Ectodermal cell (in vitro differentiated cells): ENCODE measurements at regions not wholly inside any gene's neighbourhood (a gene's known extent, or its start where the extent isn't known, plus 50 kb on each side); places are given as distances from the start of the nearest gene placed in this dataset.
"Not testable (repeated sequence)": the region's sequence is repeated elsewhere in the genome, so short reads cannot be mapped to it uniquely, and the experiment has no call there.

Source experiments
- H3K27ac ChIP-seq: 2 replicates; pipeline ENCODE4 v1.7.0; 2013; ENCODE audit warnings: mild to moderate bottlenecking, low read depth, low read length; ENCODE audit not compliant: insufficient read depth, poor library complexity, severe bottlenecking
- H3K27me3 ChIP-seq: 2 replicates; pipeline ENCODE4 v1.7.0; 2013; ENCODE audit warnings: mild to moderate bottlenecking, low read length; ENCODE audit not compliant: insufficient read depth, control insufficient read depth, poor library complexity, severe bottlenecking
- H3K36me3 ChIP-seq: one replicate; pipeline ENCODE4 v1.7.0; 2013; ENCODE audit warnings: low read length; ENCODE audit not compliant: control insufficient read depth, insufficient read depth
- H3K4me1 ChIP-seq: one replicate; pipeline ENCODE4 v1.7.0; 2013; ENCODE audit warnings: low read length; ENCODE audit not compliant: control insufficient read depth, insufficient read depth
- H3K4me3 ChIP-seq: 2 replicates; pipeline ENCODE4 v1.7.0; 2013; ENCODE audit warnings: low read depth, low read length, control low read depth; ENCODE audit not compliant: insufficient read depth
- H3K9me3 ChIP-seq: 2 replicates; pipeline ENCODE4 v1.7.0; 2013; ENCODE audit warnings: mild to moderate bottlenecking, low read length, moderate library complexity; ENCODE audit not compliant: control insufficient read depth
- WGBS, 2 experiments: methylation state at CpG; one replicate each; pipeline ENCODE4 v1.1.7; 2013; ENCODE audit warnings: missing lambda C conversion rate in 2 of 2; 5-methylcytosine and 5-hydroxymethylcytosine counted together

- H3K27ac ChIP-seq, result no peak overlapping the region
- no peak overlapping the region for H3K4me3 ChIP-seq
- no peaks in the 10 kb centered on the region for H3K36me3 ChIP-seq
- H3K9me3 ChIP-seq, result no peaks in the 10 kb centered on the region
- no peaks in the 10 kb centered on the region for H3K27me3 ChIP-seq
- WGBS, 2 experiments, result 87 to 88% methylated on average over 12 of the region's 12 CpGs
- H3K4me1 ChIP-seq, result no peaks in the 10 kb centered on the region
Measured at GRCh38 chr7:156347132-156347531, 293.4 kb upstream of the RNF32 start.

- H3K4me1 ChIP-seq, result no peaks in the 10 kb centered on the region
- H3K4me3 ChIP-seq, result no peak overlapping the region
- H3K27ac ChIP-seq, result no peak overlapping the region
- no peaks in the 10 kb centered on the region for H3K27me3 ChIP-seq
- H3K9me3 ChIP-seq, result no peaks in the 10 kb centered on the region
- 91 to 94% methylated on average over 3 of the region's 3 CpGs for WGBS, 2 experiments
- H3K36me3 ChIP-seq, result no peaks in the 10 kb centered on the region
Measured at GRCh38 chr7:156344595-156344994, 296.0 kb upstream of the RNF32 start.

- H3K9me3 ChIP-seq, result no peaks in the 10 kb centered on the region
- no peaks in the 10 kb centered on the region for H3K36me3 ChIP-seq
- H3K4me3 ChIP-seq, result no peak overlapping the region
- H3K4me1 ChIP-seq, result no peaks in the 10 kb centered on the region
- no peaks in the 10 kb centered on the region for H3K27me3 ChIP-seq
- H3K27ac ChIP-seq, result no peak overlapping the region
- WGBS, 2 experiments, result 91 to 93% methylated on average over 5 of the region's 5 CpGs
Measured at GRCh38 chr7:156334636-156335035, 305.9 kb upstream of the RNF32 start.

GRCh38 chr7:156327916-156328315, 312.7 kb upstream of the RNF32 start:
- H3K4me1 ChIP-seq, result peaks cover 6% of the 10 kb centered on the region
- no peaks in the 10 kb centered on the region for H3K9me3 ChIP-seq
- no peak overlapping the region for H3K27ac ChIP-seq
- H3K36me3 ChIP-seq, result no peaks in the 10 kb centered on the region
- 83 to 85% methylated on average over 4 of the region's 4 CpGs for WGBS, 2 experiments
- no peaks in the 10 kb centered on the region for H3K27me3 ChIP-seq
- no peak overlapping the region for H3K4me3 ChIP-seq

- WGBS, 2 experiments, result 56 to 57% methylated on average over 2 of the region's 2 CpGs
- Histone ChIP-seq H3K36me3 (no peaks in the 10 kb centered on the region), H3K4me3 (no peak overlapping the region), H3K27ac (no peak overlapping the region), H3K9me3 (no peaks in the 10 kb centered on the region), H3K27me3 (no peaks in the 10 kb centered on the region), H3K4me1 (peaks cover 6% of the 10 kb centered on the region)
Measured at GRCh38 chr7:156327474-156327873, 313.1 kb upstream of the RNF32 start.

GRCh38 chr7:156324201-156324600, 316.4 kb upstream of the RNF32 start:
- H3K4me1 ChIP-seq, result peaks cover 6% of the 10 kb centered on the region
- H3K9me3 ChIP-seq, result no peaks in the 10 kb centered on the region
- no peak overlapping the region for H3K4me3 ChIP-seq
- 73 to 100% methylated on average over 1 of the region's 1 CpG for WGBS, 2 experiments
- no peaks in the 10 kb centered on the region for H3K36me3 ChIP-seq
- no peaks in the 10 kb centered on the region for H3K27me3 ChIP-seq
- no peak overlapping the region for H3K27ac ChIP-seq

- H3K4me3 ChIP-seq, H3K27ac ChIP-seq, H3K27me3 ChIP-seq, H3K36me3 ChIP-seq, H3K9me3 ChIP-seq, H3K4me1 ChIP-seq: not testable (repeated sequence)
- WGBS, 2 experiments, result 89 to 90% methylated on average over 1 of the region's 1 CpG
Measured at GRCh38 chr7:156321430-156321829, 319.1 kb upstream of the RNF32 start.

GRCh38 chr7:156318926-156319325, 321.6 kb upstream of the RNF32 start:
- Histone ChIP-seq H3K9me3 (no peaks in the 10 kb centered on the region), H3K27ac (no peak overlapping the region), H3K36me3 (no peaks in the 10 kb centered on the region), H3K27me3 (no peaks in the 10 kb centered on the region), H3K4me3 (no peak overlapping the region), H3K4me1 (no peaks in the 10 kb centered on the region)
- WGBS, 2 experiments, result 91% methylated on average over 11 of the region's 11 CpGs

GRCh38 chr7:156318426-156318825, 322.1 kb upstream of the RNF32 start:
- H3K36me3 ChIP-seq, result no peaks in the 10 kb centered on the region
- H3K4me1 ChIP-seq, result no peaks in the 10 kb centered on the region
- no peak overlapping the region for H3K27ac ChIP-seq
- WGBS, 2 experiments, result 94 to 95% methylated on average over 18 of the region's 18 CpGs
- no peaks in the 10 kb centered on the region for H3K9me3 ChIP-seq
- no peaks in the 10 kb centered on the region for H3K27me3 ChIP-seq
- H3K4me3 ChIP-seq, result no peak overlapping the region

- no peaks in the 10 kb centered on the region for H3K27me3 ChIP-seq
- 91 to 92% methylated on average over 15 of the region's 15 CpGs for WGBS, 2 experiments
Measured at GRCh38 chr7:156309016-156309620, 331.5 kb upstream of the RNF32 start.

GRCh38 chr7:156307193-156307592, 333.4 kb upstream of the RNF32 start:
- 84 to 87% methylated on average over 9 of the region's 9 CpGs for WGBS, 2 experiments
- no peaks in the 10 kb centered on the region for H3K9me3 ChIP-seq
- no peaks in the 10 kb centered on the region for H3K4me1 ChIP-seq
- H3K27ac ChIP-seq, result no peak overlapping the region
- no peaks in the 10 kb centered on the region for H3K27me3 ChIP-seq
- H3K36me3 ChIP-seq, result no peaks in the 10 kb centered on the region
- no peak overlapping the region for H3K4me3 ChIP-seq

More at GRCh38 chr7:156309016-156309620, 331.5 kb upstream of the RNF32 start:
- no peaks in the 10 kb centered on the region for H3K36me3 ChIP-seq
- no peak overlapping the region for H3K4me3 ChIP-seq
- H3K9me3 ChIP-seq, result no peaks in the 10 kb centered on the region
- no peak overlapping the region for H3K27ac ChIP-seq
- H3K4me1 ChIP-seq, result no peaks in the 10 kb centered on the region
